Choroid plexus epithelial cell (primary cell): ENCODE measurements at regions not wholly inside any gene's neighbourhood (a gene's known extent, or its start where the extent isn't known, plus 50 kb on each side); places are given as distances from the start of the nearest gene placed in this dataset.

Experiments
- DNase-seq: peaks from one replicate; pipeline ENCODE4 v3.0.0-alpha.2; 2010; ENCODE audit warnings: low read depth
- H3K4me3 ChIP-seq: 2 replicates; pipeline ENCODE4 v1.5.1; 2011; ENCODE audit warnings: low read depth, mild to moderate bottlenecking, control low read depth, low read length, moderate library complexity
- CTCF ChIP-seq: conservative IDR thresholded peaks from 2 replicates; pipeline ENCODE4 v1.5.1; 2011; ENCODE audit warnings: low read depth, mild to moderate bottlenecking, control low read depth, inconsistent platforms, low read length, moderate library complexity

- TF ChIP-seq CTCF: no peak
- no peak for DNase-seq
- no peak overlapping the region for H3K4me3 ChIP-seq
These were observed 270.8 kb downstream of the NNT start for GRCh38 chr5:43873791-43874190.

- no peak for TF ChIP-seq CTCF
- DNase-seq: no peak
- no peak overlapping the region for H3K4me3 ChIP-seq
These were observed 256.3 kb downstream of the NNT start for GRCh38 chr5:43859309-43859708.

- DNase-seq: no peak
- no peak overlapping the region for H3K4me3 ChIP-seq
- TF ChIP-seq CTCF: no peak
These were observed 252.5 kb downstream of the NNT start for GRCh38 chr5:43855452-43855851.

- H3K4me3 ChIP-seq: no peak overlapping the region
- DNase-seq: peak; percentile 2
- no peak for TF ChIP-seq CTCF
These were observed 251.8 kb downstream of the NNT start for GRCh38 chr5:43854697-43855292.

GRCh38 chr5:43852279-43852678 lies 249.3 kb downstream of the NNT start:
- DNase-seq: no peak
- H3K4me3 ChIP-seq: no peak overlapping the region

GRCh38 chr5:43851741-43852140 lies 248.8 kb downstream of the NNT start:
- TF ChIP-seq CTCF: no peak
- no peak for DNase-seq
- no peak overlapping the region for H3K4me3 ChIP-seq

More at GRCh38 chr5:43852279-43852678, 249.3 kb downstream of the NNT start:
- no peak for TF ChIP-seq CTCF

- no peak for DNase-seq
- H3K4me3 ChIP-seq: no peak overlapping the region
- TF ChIP-seq CTCF: no peak
These were observed 237.6 kb downstream of the NNT start for GRCh38 chr5:43840424-43841125.
